ENCODE measurements at regions not wholly inside any gene's neighbourhood (a gene's known extent, or its start where the extent isn't known, plus 50 kb on each side); places are given as distances from the start of the nearest gene placed in this dataset.
"Not testable (repeated sequence)": the region's sequence is repeated elsewhere in the genome, so short reads cannot be mapped to it uniquely, and the experiment has no call there.

- H3K27me3 ChIP-seq, result no peaks in the 10 kb centered on the region
- no peak overlapping the region for H3K27ac ChIP-seq
- 70 to 87% methylated on average over 2 to 12 of the region's 19 CpGs for WGBS, 2 donors
- no peaks in the 10 kb centered on the region for H3K4me1 ChIP-seq
- no peak overlapping the region for H3K4me3 ChIP-seq
- TF ChIP-seq, protein P1, sequence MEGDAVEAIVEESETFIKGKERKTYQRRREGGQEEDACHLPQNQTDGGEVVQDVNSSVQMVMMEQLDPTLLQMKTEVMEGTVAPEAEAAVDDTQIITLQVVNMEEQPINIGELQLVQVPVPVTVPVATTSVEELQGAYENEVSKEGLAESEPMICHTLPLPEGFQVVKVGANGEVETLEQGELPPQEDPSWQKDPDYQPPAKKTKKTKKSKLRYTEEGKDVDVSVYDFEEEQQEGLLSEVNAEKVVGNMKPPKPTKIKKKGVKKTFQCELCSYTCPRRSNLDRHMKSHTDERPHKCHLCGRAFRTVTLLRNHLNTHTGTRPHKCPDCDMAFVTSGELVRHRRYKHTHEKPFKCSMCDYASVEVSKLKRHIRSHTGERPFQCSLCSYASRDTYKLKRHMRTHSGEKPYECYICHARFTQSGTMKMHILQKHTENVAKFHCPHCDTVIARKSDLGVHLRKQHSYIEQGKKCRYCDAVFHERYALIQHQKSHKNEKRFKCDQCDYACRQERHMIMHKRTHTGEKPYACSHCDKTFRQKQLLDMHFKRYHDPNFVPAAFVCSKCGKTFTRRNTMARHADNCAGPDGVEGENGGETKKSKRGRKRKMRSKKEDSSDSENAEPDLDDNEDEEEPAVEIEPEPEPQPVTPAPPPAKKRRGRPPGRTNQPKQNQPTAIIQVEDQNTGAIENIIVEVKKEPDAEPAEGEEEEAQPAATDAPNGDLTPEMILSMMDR (IDR thresholded peaks at IDR 0.05), result no peak
- TF ChIP-seq POLR2A (IDR thresholded peaks at IDR 0.05), result no peak
- intact Hi-C loops (cut with DNase I), result no loop called here
- no peaks in the 10 kb centered on the region for H3K36me3 ChIP-seq
- H3K9me3 ChIP-seq, result peaks cover 0 to 41% (median 16%) of the 10 kb centered on the region in 3 donors
- no peak for DNase-seq
Observed at GRCh38 chr13:63737418-63737817, 2321.8 kb upstream of the PCDH20 start.

DNA sequence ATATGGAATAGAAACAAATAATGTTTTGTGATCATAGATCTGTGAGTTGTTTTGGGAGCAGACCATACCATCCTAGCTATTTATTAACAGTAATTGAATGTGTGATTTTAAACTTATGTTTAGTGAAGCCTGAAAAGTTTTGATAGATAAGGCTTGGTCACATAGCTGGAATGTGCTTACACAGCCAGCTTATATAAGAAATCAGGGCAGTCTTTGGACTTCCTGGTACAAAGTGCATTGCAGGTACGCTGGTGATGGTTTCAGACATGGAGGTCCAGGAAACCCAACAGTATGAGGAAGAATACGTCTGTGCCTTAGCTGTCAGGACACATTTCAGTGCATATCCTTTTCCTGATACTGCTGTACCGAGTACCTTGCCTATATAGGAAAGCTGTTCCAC lies 2316.2 kb upstream of the PCDH20 start:
- Histone ChIP-seq H3K27ac (no peak overlapping the region), H3K4me3 (no peak overlapping the region), H3K27me3 (no peaks in the 10 kb centered on the region), H3K9me3 (no peaks in the 10 kb centered on the region), H3K36me3 (no peaks in the 10 kb centered on the region), H3K4me1 (no peaks in the 10 kb centered on the region)
- no peak for DNase-seq
- WGBS, 2 donors, result 43 to 62% methylated on average over 3 of the region's 3 CpGs
- intact Hi-C loops (cut with DNase I), result no loop called here
- TF ChIP-seq POLR2A (IDR thresholded peaks at IDR 0.05), result no peak
- TF ChIP-seq, protein P1 (IDR thresholded peaks at IDR 0.05), result no peak

DNA sequence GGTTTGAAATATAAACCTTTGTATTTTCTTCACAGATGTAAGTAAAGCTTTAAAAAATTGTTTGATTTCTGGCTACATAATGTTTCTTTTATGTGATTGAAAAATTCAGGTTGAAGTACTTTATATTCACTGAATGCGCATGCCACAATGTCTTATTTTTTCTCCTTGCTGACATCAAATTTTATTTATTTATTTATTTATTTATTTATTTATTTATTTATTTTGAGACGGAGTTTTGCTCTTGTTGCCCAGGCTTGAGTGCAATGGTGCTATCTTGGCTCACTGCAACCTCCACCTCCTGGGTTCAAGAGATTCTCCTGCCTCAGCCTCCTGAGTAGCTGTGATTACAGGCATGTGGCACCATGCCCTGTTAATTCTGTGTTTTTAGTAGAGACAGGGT lies 2296.5 kb upstream of the PCDH20 start:
- H3K36me3 ChIP-seq; H3K4me3 ChIP-seq; H3K27ac ChIP-seq; intact Hi-C loops (cut with DNase I); H3K27me3 ChIP-seq; H3K9me3 ChIP-seq; DNase-seq; H3K4me1 ChIP-seq: not testable (repeated sequence)
- 73 to 79% methylated on average over 2 of the region's 2 CpGs for WGBS, 2 donors

DNA sequence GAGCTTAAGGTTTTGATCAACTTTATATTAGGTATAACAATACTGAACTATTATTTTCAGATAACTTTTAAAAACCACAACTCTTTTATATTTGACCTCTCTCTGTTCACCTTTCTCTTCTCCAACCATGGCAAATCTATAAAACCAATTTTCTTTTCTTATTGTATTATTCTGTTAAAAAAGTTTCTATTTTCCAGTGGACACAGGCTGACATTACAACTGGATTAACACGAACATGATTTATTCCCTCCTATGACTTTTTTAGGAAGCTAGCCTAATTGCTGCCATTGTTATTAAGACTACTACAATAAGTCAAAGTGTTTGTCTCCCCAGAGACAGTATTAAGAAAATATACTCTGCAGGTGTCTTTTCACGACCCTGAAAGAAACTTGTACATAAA lies 2291.1 kb upstream of the PCDH20 start:
- Histone ChIP-seq H3K36me3 (no peaks in the 10 kb centered on the region), H3K27ac (no peak overlapping the region), H3K4me3 (no peak overlapping the region), H3K4me1 (no peaks in the 10 kb centered on the region), H3K27me3 (no peaks in the 10 kb centered on the region), H3K9me3 (no peaks in the 10 kb centered on the region)
- intact Hi-C loops (cut with DNase I), result no loop called here
- 31 to 40% methylated on average over 2 of the region's 2 CpGs for WGBS, 2 donors
- DNase-seq, result no peak
- TF ChIP-seq, protein P1 (IDR thresholded peaks at IDR 0.05), result no peak
- TF ChIP-seq POLR2A (IDR thresholded peaks at IDR 0.05), result no peak

DNA sequence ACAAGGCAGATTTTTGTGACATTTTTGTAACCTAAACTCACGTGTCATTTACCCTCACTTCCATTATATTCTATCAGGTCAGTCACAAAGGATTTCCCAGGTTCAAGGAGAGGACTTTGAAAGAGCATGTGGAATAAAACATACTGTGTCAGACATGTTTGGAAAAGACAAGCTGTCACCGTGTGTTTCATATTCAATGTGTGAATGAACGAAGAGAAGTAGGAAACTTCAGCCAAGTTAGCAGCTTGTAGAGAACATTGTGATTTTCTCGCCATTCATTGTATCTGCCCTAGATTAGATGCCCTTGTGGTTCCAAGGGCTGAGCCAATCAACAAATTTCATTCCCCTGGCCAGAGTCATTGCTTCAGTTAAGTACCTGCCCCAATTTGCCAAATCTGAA lies 2288.9 kb upstream of the PCDH20 start:
- Histone ChIP-seq H3K27me3 (no peaks in the 10 kb centered on the region), H3K36me3 (no peaks in the 10 kb centered on the region), H3K9me3 (peaks cover 0 to 7% (median 0%) of the 10 kb centered on the region in 3 donors), H3K27ac (no peak overlapping the region), H3K4me3 (no peak overlapping the region), H3K4me1 (no peaks in the 10 kb centered on the region)
- intact Hi-C loops (cut with DNase I), result no loop called here
- WGBS, 2 donors, result 60 to 64% methylated on average over 4 of the region's 4 CpGs
- DNase-seq, result no peak
- TF ChIP-seq, protein P1 (IDR thresholded peaks at IDR 0.05), result no peak
- no peak for TF ChIP-seq POLR2A (IDR thresholded peaks at IDR 0.05)

DNA sequence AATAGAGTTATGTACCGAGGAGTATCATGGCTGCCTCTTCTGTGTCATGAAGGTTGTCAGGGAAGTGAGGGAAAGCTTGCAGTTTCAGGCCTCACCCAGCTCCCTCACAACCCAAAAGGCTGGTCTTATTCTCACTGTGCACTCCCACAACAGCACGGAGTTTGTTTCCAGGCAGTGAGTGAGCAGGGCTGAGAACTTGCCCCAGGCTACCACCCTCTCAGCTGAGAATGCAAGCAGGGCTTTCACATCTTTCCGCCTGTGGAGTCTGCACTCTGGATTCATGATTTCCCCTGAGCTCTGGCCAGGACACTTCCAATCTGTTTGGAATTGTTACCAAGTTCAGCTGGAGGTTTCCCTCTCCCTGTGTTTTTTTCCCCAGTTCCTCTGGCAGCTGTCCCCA lies 2284.7 kb upstream of the PCDH20 start:
- H3K27ac ChIP-seq, result no peak overlapping the region
- no peak for TF ChIP-seq POLR2A (IDR thresholded peaks at IDR 0.05)
- TF ChIP-seq, protein P1 (IDR thresholded peaks at IDR 0.05), result no peak
- no peaks in the 10 kb centered on the region for H3K4me1 ChIP-seq
- DNase-seq, result no peak
- H3K4me3 ChIP-seq, result no peak overlapping the region
- H3K36me3 ChIP-seq, result no peaks in the 10 kb centered on the region
- intact Hi-C loops (cut with DNase I), result no loop called here
- peaks cover 0 to 7% (median 0%) of the 10 kb centered on the region in 3 donors for H3K9me3 ChIP-seq
- H3K27me3 ChIP-seq, result no peaks in the 10 kb centered on the region
- WGBS, 2 donors, result 69 to 85% methylated on average over 2 to 3 of the region's 3 CpGs
